H1 (cell line): ENCODE measurements at regions not wholly inside any gene's neighbourhood (a gene's known extent, or its start where the extent isn't known, plus 50 kb on each side); places are given as distances from the start of the nearest gene placed in this dataset.

Experiments used
- CHD2 ChIP-seq: IDR thresholded peaks from 2 replicates; pipeline ENCODE4 v1.6.1; 2012; ENCODE audit warnings: low read length, improper control_type of control experiment
- EP300 ChIP-seq, 2 experiments: IDR thresholded peaks; 1 replicate in 1 of 2; 2 replicates in 1 of 2; pipeline ENCODE4 v1.6.1; 2011 to 2012; ENCODE audit warnings: low read depth in 2 of 2, low read length in 2 of 2, mild to moderate bottlenecking in 2 of 2, borderline replicate concordance in 1 of 2, inconsistent platforms in 1 of 2, moderate library complexity in 1 of 2
- HDAC6 ChIP-seq: IDR thresholded peaks from one replicate; pipeline ENCODE4 v1.7.1; 2012; ENCODE audit warnings: low read depth, mild to moderate bottlenecking, inconsistent platforms, low read length, moderate library complexity
- JUND ChIP-seq: IDR thresholded peaks from 2 replicates; pipeline ENCODE4 v1.6.1; 2011; ENCODE audit warnings: mild to moderate bottlenecking, improper control_type of control experiment, low read length
- MAFK ChIP-seq: IDR thresholded peaks from 2 replicates; pipeline ENCODE4 v1.6.1; 2012; ENCODE audit warnings: low read depth, mild to moderate bottlenecking, improper control_type of control experiment, low read length
- POLR2A ChIP-seq, 2 experiments: IDR thresholded peaks; 1 replicate in 1 of 2; 2 replicates in 1 of 2; pipeline ENCODE4 v1.6.1; 2011; ENCODE audit warnings: low read depth in 2 of 2, low read length in 2 of 2, mild to moderate bottlenecking in 2 of 2; ENCODE audit errors: control extremely low read depth in 1 of 2
- POLR2AphosphoS5 ChIP-seq: IDR thresholded peaks from 2 replicates; pipeline ENCODE4 v1.6.1; 2011; ENCODE audit warnings: low read depth, low read length
- POU5F1 ChIP-seq: IDR thresholded peaks from 2 replicates; pipeline ENCODE4 v1.6.1; 2011; ENCODE audit warnings: low read depth, mild to moderate bottlenecking, low read length, moderate library complexity
- RBBP5 ChIP-seq: IDR thresholded peaks from 2 replicates; pipeline ENCODE4 v1.7.1; 2012; ENCODE audit warnings: low read depth, mild to moderate bottlenecking, inconsistent platforms, low read length, moderate library complexity, borderline replicate concordance
- RFX5 ChIP-seq: IDR thresholded peaks from 2 replicates; pipeline ENCODE4 v1.6.1; 2011; ENCODE audit warnings: low read depth, low read length, improper control_type of control experiment, borderline replicate concordance
- SIN3A ChIP-seq, 2 experiments: IDR thresholded peaks in 1 of 2; conservative IDR thresholded peaks in 1 of 2; 2 replicates each; pipeline ENCODE4 v1.6.1; 2011 to 2012; ENCODE audit warnings: low read length in 2 of 2, improper control_type of control experiment in 1 of 2, low read depth in 1 of 2, mild to moderate bottlenecking in 1 of 2
- SUZ12 ChIP-seq: fragments of 200-600 bp; sonication (generic); IDR thresholded peaks from 2 replicates; pipeline ENCODE4 v1.6.1; 2012; ENCODE audit warnings: mild to moderate bottlenecking, inconsistent platforms, low read length, moderate library complexity, mixed read lengths
- TAF1 ChIP-seq: IDR thresholded peaks from 2 replicates; pipeline ENCODE4 v1.6.1; 2011; ENCODE audit warnings: mild to moderate bottlenecking, low read depth, low read length
- TF ChIP-seq, protein P1 (sequence below), 3 experiments: IDR thresholded peaks; 1 replicate in 2 of 3; 2 replicates in 1 of 3; pipeline versions ENCODE4 v1.5.1 to v1.6.1; 2011; ENCODE audit warnings: low read length in 3 of 3, mild to moderate bottlenecking in 3 of 3, inconsistent platforms in 2 of 3, low read depth in 1 of 3, moderate library complexity in 1 of 3; ENCODE audit not compliant: insufficient read depth in 1 of 3; ENCODE audit errors: control extremely low read depth in 1 of 3

DNA sequence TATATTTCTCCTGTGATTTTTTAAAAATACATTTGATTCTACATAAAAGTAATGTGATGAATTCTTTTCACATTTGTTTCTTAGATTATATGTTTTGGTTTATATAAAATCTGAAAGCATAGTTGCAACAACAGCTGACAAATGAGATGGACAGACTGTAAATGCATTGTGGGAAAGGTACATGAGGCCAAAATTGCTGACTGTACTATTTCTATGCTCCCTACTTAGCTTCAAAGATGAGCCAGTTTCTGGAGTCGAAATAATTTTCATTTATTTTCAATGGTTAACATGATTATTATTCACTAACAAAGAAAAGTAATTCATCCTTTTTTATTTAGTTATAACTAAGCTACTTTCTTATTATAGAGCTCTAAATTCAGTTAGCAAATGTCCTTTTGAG lies 441.3 kb upstream of the CCNG1 start:
- no peak for TF ChIP-seq POLR2A (IDR thresholded peaks at IDR 0.05; ENCODE audit: control extremely low read depth in 1 of 2, low read depth in 2 of 2, low read length in 2 of 2)
- TF ChIP-seq JUND, result no peak
- no peak for TF ChIP-seq CHD2
- TF ChIP-seq HDAC6, result no peak
- no peak for TF ChIP-seq POLR2AphosphoS5
- TF ChIP-seq RFX5, result no peak
- TF ChIP-seq SUZ12, result no peak
- TF ChIP-seq EP300 (IDR thresholded peaks at IDR 0.05; ENCODE audit: borderline replicate concordance in 1 of 2, low read depth in 2 of 2, low read length in 2 of 2), result no peak
- TF ChIP-seq SIN3A (conservative IDR thresholded peaks at IDR 0.05 in 1 of 2, IDR thresholded peaks at IDR 0.05 in 1 of 2; ENCODE audit: low read depth in 1 of 2, low read length in 2 of 2), result no peak
- TF ChIP-seq POU5F1, result no peak
- no peak for TF ChIP-seq TAF1
- no peak for TF ChIP-seq RBBP5
- TF ChIP-seq, protein P1, sequence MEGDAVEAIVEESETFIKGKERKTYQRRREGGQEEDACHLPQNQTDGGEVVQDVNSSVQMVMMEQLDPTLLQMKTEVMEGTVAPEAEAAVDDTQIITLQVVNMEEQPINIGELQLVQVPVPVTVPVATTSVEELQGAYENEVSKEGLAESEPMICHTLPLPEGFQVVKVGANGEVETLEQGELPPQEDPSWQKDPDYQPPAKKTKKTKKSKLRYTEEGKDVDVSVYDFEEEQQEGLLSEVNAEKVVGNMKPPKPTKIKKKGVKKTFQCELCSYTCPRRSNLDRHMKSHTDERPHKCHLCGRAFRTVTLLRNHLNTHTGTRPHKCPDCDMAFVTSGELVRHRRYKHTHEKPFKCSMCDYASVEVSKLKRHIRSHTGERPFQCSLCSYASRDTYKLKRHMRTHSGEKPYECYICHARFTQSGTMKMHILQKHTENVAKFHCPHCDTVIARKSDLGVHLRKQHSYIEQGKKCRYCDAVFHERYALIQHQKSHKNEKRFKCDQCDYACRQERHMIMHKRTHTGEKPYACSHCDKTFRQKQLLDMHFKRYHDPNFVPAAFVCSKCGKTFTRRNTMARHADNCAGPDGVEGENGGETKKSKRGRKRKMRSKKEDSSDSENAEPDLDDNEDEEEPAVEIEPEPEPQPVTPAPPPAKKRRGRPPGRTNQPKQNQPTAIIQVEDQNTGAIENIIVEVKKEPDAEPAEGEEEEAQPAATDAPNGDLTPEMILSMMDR (IDR thresholded peaks at IDR 0.05; ENCODE audit: control extremely low read depth in 1 of 3, insufficient read depth in 1 of 3, low read depth in 1 of 3, low read length in 3 of 3), result no peak
- TF ChIP-seq MAFK, result peak; percentile 76
